T-helper 1 cell treated with Interleukin-12 subunit alpha and Interleukin-12 subunit beta and Interleukin-4 antibody, amounts not matched to agents 30 ng/mL and 1 ng/mL, for 36 hours (primary cell): ENCODE measurements at regions not wholly inside any gene's neighbourhood (a gene's known extent, or its start where the extent isn't known, plus 50 kb on each side); places are given as distances from the start of the nearest gene placed in this dataset.
"Not testable (repeated sequence)": the region's sequence is repeated elsewhere in the genome, so short reads cannot be mapped to it uniquely, and the experiment has no call there.

Experiments
- intact Hi-C: fragments of 100-400 bp; cut with micrococcal nuclease; formaldehyde crosslinking; loops from one replicate; pipeline ENCODE4 v1.15.1; 2024

DNA sequence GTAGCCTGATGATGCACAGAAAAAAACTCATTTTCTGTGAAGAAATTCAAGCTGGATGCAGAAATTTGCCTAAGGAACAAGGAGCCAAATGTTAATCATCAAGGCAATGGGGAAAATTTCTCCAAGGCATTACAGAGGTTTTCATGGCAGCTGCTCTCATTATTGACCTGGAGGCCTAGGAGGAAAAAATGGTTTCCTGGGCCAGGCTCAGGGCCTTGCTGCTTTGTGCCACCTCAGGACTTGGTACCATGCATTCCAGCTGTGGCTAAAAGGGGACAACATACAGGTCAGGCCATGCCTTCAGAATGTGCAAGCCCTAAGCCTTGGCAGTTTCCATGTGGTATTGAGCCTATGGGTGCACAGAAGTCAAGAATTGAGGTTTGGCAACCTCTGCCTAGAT lies 1320.1 kb upstream of the MIR17HG start:
- intact Hi-C loops: no loop called here

- intact Hi-C loops: no loop called here
Measured at GRCh38 chr13:90032313-90032712, 1315.2 kb upstream of the MIR17HG start.

- intact Hi-C loops: no loop called here
Measured at GRCh38 chr13:90032841-90033493, 1314.5 kb upstream of the MIR17HG start.

DNA sequence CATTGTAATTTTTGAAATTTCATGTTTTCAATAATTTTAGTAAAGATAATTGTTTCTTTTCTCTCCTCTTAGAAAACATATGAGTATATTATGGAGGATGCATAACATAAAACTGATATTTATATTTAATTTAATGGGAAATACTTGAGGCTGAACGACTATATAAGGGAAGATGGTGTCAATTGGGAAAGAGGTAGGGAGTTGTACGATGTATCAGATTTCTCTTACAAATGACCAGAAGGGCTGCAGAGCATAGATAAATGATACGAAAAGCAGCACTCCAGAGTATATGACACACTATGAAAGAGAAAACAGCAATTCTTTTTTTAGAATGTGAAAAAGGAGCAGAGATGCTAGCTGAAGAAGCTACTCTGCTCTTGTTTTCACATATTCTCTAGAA lies 1308.0 kb upstream of the MIR17HG start:
- intact Hi-C loops: no loop called here

GRCh38 chr13:90047600-90047999 lies 1299.9 kb upstream of the MIR17HG start:
- intact Hi-C loops: no loop called here

- intact Hi-C loops: no loop called here
Measured at GRCh38 chr13:90049989-90050671, 1297.4 kb upstream of the MIR17HG start.

DNA sequence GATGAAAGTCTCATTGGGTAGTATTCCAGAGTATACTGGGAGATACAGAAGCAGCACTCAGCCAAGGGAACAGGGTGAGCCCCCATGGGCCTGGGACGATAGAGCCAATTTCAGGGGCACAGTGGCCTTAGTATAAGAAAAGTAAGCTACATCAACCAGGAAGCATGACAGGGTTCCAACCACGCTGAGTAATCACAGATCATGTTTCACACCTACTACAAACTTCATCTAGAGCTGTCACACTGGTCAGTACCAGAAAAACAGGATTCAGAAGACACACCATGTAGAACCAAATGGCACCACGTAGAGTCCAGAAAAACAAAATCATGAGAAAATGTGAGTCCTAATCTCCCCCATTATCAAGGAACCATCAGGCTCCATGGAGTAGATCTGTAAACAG lies 1292.4 kb upstream of the MIR17HG start:
- intact Hi-C loops: no loop called here

DNA sequence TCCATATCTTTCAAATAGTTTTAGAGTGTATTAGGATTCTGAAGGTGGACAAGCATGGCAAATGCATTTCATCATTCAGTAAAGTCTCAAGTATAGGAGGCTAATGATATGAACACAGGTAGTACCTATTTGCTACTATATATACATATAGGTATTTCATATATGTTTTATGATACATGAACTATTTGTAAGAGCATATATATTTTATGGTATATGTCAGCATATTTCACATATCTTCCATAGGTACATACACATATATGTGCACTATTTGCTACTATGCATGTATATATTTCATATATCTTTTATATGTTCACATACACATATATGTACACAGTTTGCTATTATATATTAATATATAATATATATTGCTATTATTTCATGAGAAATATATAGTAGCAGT lies 1291.7 kb upstream of the MIR17HG start:
- intact Hi-C loops: no loop called here

GRCh38 chr13:90064226-90064625 lies 1283.3 kb upstream of the MIR17HG start:
- intact Hi-C loops: not testable (repeated sequence)

- intact Hi-C loops: no loop called here
Measured at GRCh38 chr13:90068658-90069057, 1278.8 kb upstream of the MIR17HG start.

DNA sequence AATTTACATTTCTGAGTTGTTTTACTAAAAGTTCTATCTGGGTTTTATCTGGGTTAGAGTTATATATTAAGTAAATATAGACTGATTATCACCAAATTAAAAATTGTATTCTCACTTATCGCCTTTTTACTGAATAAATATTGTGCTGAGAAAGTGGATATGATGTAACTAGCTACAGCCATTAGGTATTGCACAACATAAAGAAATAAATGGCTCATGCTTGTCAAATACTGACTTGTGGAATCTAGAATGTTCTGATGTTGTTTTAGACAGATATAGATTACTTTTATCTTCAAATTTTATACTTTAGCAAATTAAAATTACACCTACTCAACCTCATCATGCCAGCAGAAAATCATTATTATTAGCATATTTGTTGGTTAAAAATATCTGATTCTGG lies 1277.1 kb upstream of the MIR17HG start:
- intact Hi-C loops: no loop called here

GRCh38 chr13:90070837-90071525 lies 1276.5 kb upstream of the MIR17HG start:
- intact Hi-C loops: no loop called here

DNA sequence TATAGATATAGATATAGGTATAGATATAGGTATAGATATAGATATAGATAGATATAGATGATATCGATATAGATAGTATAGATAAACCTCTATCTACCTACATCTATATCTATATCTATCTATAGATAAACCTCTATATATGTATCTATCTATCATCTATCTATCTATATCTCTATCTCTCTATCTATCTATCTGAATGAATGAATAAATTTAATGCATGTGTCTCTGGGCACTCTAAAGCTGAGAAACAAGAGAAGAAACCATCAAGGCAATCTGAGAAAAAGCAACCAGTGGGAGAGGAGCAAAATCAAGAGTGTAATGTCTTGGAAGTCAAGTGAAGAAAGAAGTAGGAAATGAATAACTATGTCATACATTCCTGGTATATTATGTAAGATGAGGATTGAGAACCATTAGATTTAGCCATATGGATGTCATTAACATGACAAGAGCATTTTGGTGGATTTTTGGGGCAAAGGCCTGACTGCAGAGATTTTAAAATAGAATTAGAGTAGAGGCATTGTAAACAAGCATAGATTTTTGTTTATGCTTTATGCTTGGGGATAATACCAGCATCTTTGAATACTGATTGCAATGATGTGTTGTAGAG lies 1262.7 kb upstream of the MIR17HG start:
- intact Hi-C loops: no loop called here

- intact Hi-C loops: no loop called here
Measured at GRCh38 chr13:90089051-90089450, 1258.4 kb upstream of the MIR17HG start.

DNA sequence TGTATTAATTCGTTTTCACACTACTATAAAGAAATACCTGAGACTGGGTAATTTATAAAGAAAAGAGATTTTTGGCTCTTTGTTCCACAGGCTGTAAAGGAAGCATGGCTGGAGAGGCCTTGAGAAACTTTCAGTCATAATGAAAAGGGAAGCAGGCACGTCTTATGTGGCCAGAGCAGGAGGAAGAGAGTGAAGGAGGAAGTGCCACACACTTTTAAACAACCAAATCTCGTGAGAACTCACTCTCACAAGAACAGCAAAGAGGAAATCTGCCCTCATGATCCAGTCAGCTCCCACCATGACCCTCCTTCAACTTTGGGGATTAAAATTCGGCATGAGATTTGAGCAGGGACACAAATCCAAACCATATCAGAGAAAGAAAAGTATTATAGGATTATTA lies 1255.9 kb upstream of the MIR17HG start:
- intact Hi-C loops: no loop called here

DNA sequence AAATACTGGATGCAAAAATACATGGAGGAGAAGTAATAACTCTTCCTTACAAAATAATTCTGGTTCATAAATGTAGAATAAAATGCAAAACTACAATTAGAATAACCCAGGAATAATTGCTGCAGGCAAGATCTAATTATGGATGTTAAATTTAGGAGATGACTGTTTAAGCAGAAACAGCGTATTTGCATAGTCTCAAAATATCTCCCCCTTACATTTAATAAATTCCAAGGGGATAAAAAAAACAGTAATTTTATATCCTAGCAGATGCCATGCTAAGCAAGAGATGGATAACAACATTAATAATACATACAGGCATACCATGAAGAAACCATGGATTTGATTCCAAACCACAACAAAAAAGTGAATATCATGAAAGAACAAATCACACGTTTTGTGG lies 1253.1 kb upstream of the MIR17HG start:
- intact Hi-C loops: no loop called here

- intact Hi-C loops: no loop called here
Measured at GRCh38 chr13:90098577-90098976, 1248.9 kb upstream of the MIR17HG start.

GRCh38 chr13:90099847-90100246 lies 1247.6 kb upstream of the MIR17HG start:
- intact Hi-C loops: no loop called here

DNA sequence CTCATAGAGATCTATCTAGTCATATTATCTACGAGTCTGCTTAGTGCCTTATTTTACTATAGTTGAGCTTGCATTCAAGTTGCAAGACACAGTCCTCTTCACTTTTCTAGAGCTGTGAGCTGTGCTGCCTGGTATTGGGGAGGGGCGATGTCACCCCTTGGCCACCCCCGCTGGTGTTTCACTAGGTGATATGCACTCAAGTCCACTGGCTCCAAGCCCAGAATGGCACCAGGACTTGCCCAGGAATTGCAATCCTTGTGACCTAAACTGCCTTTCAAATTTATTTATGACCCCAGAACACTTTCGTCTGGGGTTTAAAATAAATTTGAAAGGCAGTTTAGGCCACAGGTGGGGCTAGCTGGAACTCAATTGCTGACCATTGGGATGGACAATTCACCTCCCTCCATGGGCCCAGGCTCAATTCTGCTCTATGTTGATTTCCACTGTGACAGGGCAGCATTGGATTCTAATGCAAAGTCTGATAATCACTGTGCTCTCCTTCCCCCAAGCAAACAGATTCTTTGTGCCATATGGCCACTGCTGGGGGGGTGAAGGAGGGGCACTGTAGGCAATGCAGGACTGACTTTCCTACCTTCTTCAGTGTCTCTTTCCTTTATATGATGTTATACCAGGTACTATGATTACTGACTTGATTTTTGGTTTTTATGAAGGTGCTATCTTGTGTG lies 1244.2 kb upstream of the MIR17HG start:
- intact Hi-C loops: no loop called here

GRCh38 chr13:90104764-90105163 lies 1242.7 kb upstream of the MIR17HG start:
- intact Hi-C loops: no loop called here

- intact Hi-C loops: no loop called here
Measured at GRCh38 chr13:90105276-90105675, 1242.2 kb upstream of the MIR17HG start.
